Dermis blood vessel endothelial cell (primary cell): ENCODE measurements at regions not wholly inside any gene's neighbourhood (a gene's known extent, or its start where the extent isn't known, plus 50 kb on each side); places are given as distances from the start of the nearest gene placed in this dataset.
"Not testable (repeated sequence)": the region's sequence is repeated elsewhere in the genome, so short reads cannot be mapped to it uniquely, and the experiment has no call there.

Source experiments
- DNase-seq: peaks from one replicate; pipeline ENCODE4 v3.0.0; 2010

DNA sequence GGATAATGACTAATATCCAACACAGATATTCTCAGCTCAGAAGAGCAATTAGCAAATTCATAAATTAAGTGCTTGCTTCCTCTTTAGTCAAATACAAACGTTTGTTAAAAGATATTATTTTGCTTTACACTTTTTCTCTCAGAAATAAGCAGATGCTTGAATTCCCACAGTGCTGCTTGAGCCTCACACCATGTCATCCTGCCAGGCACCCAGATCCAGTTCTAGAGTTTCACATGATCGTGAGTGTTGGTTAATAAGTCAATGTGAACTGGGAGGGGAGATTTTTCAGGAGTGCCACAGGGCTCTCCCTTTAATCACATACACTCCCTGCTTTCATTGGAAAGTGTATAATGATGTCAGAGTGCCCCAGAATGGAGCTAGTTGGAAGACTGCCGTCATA, 352.0 kb downstream of the OR4F29 start:
- not testable (repeated sequence) for DNase-seq

DNA sequence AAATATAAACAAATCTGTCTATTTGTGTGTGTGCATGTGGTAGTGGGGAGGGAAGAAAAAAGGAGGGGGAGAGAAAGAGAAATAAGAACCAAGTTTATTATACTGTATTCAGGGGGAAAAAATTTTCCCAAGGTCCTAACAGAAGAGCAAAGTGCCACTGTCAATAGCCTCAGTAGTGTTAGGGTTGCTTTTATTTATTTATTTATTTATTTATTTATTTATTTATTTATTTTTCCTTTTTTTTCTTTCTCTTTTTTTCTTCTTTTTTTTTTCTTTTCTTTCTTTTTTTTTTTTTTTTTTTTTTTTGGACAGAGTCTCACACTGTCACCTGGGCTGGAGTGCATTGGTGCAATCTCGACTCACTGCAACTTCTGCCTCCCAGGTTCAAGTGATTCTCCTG, 352.7 kb downstream of the OR4F29 start:
- DNase-seq: not testable (repeated sequence)

DNA sequence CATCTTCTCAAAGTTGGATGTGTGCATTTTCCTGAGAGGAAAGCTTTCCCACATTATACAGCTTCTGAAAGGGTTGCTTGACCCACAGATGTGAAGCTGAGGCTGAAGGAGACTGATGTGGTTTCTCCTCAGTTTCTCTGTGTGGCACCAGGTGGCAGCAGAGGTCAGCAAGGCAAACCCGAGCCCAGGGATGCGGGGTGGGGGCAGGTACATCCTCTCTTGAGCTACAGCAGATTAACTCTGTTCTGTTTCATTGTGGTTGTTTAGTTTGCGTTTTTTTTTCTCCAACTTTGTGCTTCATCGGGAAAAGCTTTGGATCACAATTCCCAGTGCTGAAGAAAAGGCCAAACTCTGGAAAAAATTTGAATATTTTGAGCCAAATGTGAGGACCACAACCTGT, 360.2 kb downstream of the OR4F29 start:
- DNase-seq: not testable (repeated sequence)

DNA sequence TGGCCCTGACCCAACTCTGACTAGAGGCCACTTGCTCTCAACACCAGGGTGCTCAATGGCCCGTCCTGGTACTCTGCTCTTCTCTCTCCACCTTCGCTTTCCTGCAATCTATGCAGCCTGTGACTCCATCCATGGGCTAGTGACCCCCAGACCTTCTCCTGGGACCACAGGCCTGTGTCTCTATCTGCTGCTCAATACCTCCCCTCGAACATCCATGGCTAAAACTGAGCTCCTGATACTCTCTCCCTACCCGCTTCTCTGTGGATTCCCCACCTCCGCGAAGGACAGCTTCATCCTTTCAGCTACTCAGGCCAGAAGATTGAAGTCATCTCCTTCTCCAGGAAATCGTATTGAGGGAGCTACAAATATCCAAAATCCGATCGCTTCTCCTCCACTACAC, 363.4 kb downstream of the OR4F29 start:
- not testable (repeated sequence) for DNase-seq

GRCh38 chr1:79152-79551, 372.3 kb downstream of the OR4F29 start:
- DNase-seq: not testable (repeated sequence)

DNA sequence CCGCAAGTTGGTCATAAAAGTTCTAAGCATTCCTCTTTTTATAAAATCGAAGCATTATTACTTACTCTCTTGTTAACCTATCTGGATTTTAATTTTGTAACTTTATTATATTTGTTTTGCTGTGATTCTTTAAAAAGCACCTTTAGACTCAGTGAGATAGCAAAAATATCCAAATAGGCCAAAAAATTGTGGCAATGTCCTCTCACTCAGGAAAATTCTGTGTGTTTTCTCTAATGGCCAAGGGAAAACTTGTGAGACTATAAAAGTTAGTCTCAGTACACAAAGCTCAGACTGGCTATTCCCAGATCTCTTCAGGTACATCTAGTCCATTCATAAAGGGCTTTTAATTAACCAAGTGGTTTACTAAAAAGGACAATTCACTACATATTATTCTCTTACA, 386.4 kb downstream of the OR4F29 start, which contains the start of gene OR4F5:
OR4F5 (plus strand) TSS at position 301 of the 400 bp plus-strand sequence.
- not testable (repeated sequence) for DNase-seq

DNA sequence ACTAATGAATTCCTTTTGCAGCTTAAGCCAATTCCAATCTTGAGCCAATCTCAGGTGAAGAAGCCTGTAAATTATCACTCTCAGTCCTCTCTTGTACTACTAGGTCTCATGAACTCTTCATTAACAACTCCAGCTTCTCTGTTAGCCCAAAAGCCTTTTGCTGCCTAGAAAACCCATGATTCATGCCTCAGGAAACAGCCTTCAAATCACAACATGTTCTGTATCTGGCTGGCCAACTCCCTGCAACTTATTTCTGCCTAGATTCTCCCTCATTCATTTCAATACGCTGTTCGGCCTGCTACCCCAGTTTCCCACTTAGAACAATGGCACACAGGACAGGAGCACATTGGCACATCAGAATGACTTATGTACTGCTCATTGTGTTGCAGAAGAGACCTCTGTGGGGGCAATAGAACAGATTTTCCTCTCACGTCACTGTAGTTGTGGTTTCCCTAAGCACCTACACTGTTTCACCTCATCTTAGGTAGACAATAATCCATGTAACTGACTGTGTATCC, 395.4 kb downstream of the OR4F29 start:
- DNase-seq: not testable (repeated sequence)

DNA sequence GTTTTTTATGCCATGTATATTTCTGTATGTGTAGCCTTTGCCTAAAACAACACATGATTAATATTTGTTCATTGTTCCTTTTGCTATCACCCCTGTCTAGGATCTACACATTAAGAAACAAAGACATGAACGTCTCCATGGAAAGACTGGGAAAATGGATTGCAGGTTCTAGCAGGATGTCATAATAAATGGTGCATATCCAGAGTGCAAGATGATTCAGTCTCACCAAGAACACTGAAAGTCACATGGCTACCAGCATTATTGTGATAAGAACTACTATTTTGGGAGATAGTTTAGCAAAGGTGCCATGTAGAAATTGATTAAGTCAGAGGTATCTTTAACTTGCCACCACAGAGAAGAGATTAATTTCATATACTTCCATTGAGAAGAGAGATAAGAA, 398.3 kb downstream of the OR4F29 start:
- DNase-seq: not testable (repeated sequence)

- not testable (repeated sequence) for DNase-seq
Measured at GRCh38 chr1:41965-42466, 409.5 kb downstream of the OR4F29 start.

- not testable (repeated sequence) for DNase-seq
Measured at GRCh38 chr1:41197-41596, 410.3 kb downstream of the OR4F29 start.

- not testable (repeated sequence) for DNase-seq
Measured at GRCh38 chr1:29183-29582, 422.3 kb downstream of the OR4F29 start.

DNA sequence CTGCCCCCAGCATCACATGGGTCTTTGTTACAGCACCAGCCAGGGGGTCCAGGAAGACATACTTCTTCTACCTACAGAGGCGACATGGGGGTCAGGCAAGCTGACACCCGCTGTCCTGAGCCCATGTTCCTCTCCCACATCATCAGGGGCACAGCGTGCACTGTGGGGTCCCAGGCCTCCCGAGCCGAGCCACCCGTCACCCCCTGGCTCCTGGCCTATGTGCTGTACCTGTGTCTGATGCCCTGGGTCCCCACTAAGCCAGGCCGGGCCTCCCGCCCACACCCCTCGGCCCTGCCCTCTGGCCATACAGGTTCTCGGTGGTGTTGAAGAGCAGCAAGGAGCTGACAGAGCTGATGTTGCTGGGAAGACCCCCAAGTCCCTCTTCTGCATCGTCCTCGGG, 434.2 kb downstream of the OR4F29 start:
- not testable (repeated sequence) for DNase-seq

- not testable (repeated sequence) for DNase-seq
Measured at GRCh38 chr1:16025-16424, 435.5 kb downstream of the OR4F29 start.

- not testable (repeated sequence) for DNase-seq
Measured at GRCh38 chr1:9941-10717, 441.3 kb downstream of the OR4F29 start.
